Suprapubic skin (tissue), 3 donors: ENCODE measurements at regions not wholly inside any gene's neighbourhood (a gene's known extent, or its start where the extent isn't known, plus 50 kb on each side); places are given as distances from the start of the nearest gene placed in this dataset.

Experiments used
- EP300 ChIP-seq: sonication (generic); formaldehyde crosslinking; IDR thresholded peaks from one replicate; pipeline ENCODE4 v1.6.1; 2017; ENCODE audit warnings: antibody characterized with exemption
- POLR2A ChIP-seq, 2 donors: fragments of 450-650 bp; IDR thresholded peaks; one replicate each; pipeline ENCODE4 v1.6.1; 2017; ENCODE audit warnings: antibody characterized with exemption in 2 of 2, mild to moderate bottlenecking in 2 of 2, moderate library complexity in 2 of 2
- TF ChIP-seq, protein P1 (sequence below), 2 donors: fragments of 200-600 bp in 1 of 2; fragments of 450-650 bp in 1 of 2; sonication (generic) in 1 of 2; IDR thresholded peaks; one replicate each; pipeline ENCODE4 v1.5.1; 2016 to 2019; ENCODE audit warnings: antibody characterized with exemption in 2 of 2, mild to moderate bottlenecking in 1 of 2, moderate library complexity in 1 of 2

DNA sequence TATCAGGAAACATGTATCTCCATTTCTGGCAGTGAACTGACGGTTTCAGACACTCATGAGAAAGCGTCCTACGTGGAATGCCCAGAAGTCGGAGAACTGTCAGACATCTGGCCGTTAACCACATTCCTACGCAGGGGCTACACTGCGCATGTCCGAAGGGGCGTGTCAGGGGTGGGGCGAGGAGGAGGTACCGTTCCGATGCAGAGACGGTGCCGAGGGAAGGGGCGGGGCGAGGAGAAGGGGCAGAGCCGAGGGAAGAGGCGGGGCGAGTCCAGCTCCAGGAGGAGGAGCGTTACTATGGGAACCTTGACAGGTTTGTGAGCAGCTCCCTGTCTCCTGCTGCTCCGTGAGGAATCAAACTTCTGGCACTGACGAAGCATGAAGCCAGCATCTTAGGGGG lies 366.9 kb upstream of the NUPR2 start:
- TF ChIP-seq EP300 (no peak), POLR2A (IDR thresholded peaks at IDR 0.05) (no peak)
- TF ChIP-seq, protein P1, sequence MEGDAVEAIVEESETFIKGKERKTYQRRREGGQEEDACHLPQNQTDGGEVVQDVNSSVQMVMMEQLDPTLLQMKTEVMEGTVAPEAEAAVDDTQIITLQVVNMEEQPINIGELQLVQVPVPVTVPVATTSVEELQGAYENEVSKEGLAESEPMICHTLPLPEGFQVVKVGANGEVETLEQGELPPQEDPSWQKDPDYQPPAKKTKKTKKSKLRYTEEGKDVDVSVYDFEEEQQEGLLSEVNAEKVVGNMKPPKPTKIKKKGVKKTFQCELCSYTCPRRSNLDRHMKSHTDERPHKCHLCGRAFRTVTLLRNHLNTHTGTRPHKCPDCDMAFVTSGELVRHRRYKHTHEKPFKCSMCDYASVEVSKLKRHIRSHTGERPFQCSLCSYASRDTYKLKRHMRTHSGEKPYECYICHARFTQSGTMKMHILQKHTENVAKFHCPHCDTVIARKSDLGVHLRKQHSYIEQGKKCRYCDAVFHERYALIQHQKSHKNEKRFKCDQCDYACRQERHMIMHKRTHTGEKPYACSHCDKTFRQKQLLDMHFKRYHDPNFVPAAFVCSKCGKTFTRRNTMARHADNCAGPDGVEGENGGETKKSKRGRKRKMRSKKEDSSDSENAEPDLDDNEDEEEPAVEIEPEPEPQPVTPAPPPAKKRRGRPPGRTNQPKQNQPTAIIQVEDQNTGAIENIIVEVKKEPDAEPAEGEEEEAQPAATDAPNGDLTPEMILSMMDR (IDR thresholded peaks at IDR 0.05), result no peak
